Amniotic epithelial cell (primary cell): ENCODE measurements at regions not wholly inside any gene's neighbourhood (a gene's known extent, or its start where the extent isn't known, plus 50 kb on each side); places are given as distances from the start of the nearest gene placed in this dataset.
A peak's percentile ranks its signal among the peaks of the same experiment; 100 is the strongest.
"Not testable (repeated sequence)": the region's sequence is repeated elsewhere in the genome, so short reads cannot be mapped to it uniquely, and the experiment has no call there.

Source experiments
- DNase-seq: peaks from one replicate; pipeline ENCODE4 v3.0.0-alpha.2; 2010; ENCODE audit warnings: low read depth

- DNase-seq = not testable (repeated sequence)
These were observed 97.5 kb downstream of the ZNF664 start for GRCh38 chr12:124070394-124071074.

DNA sequence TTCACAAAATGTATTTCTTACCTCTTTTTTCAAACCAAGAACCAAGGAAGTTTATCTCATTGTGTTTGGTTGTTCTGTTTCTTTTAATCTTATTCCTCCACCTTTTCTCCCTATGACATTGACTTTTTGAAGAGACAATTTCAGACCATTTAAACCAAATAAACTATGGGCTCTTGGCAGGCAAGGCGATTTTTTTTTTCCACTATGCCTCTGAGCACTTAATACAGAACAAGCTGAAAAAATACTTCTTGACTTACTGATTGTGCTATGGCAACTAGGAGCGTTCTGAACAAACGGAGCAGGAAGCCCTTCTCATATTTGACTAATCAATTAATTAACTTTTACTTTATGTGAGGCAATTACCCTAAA is 98.0 kb downstream of the ZNF664 start:
- DNase-seq = no peak

DNA sequence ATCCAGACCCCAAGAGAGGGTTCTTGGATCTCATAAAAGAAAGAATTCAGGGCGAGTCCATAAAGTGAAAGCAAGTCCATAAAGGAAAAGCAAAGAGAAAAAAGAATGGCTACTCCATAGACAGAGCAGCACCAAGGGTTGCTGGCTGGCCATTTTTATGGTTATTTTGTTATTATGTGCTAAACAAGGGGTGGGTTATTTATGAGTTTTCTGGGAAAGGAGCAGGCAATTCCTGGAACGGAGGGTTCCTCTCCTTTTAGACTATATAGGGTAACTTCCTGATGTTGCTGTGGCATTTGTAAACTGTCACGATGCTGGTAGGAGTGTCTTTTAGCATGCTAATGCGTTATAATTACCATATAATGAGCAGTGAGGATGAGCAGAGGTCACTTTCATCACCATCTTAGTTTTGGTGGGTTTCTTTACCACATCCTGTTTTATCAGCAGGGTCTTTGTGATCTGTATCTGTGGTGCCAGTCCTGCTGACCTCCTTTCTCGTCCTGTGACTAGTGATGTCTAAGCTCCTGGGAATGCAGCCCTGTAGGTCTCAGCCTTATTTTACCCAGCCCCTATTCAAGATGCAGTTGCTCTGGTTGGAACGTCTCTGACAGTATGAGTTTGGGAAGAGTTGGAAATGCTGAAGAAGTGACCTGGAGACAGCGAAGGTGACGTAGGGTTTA is 100.5 kb downstream of the ZNF664 start:
- DNase-seq = peak; percentile 21

DNA sequence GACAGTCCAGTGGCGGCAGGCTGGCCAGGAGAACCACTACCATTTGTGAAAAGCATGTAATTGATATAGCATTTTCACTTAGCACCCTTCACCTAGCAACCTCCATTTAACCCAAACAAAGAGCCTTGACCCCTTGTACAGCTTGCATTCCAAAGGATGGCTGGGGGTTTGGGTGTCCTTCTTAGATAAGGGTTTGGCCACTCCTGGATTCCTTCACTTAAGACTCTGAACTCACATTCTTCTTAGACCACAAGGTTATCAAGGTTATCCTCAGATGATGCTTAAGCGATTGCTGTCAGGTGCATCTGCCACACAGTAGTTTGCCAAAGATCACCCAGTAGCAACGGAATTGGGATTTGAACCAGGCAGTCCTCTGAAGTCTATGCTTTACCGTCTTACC is 102.8 kb downstream of the ZNF664 start:
- no peak for DNase-seq

GRCh38 chr12:124077701-124078100 is 104.7 kb downstream of the ZNF664 start:
- no peak for DNase-seq

DNA sequence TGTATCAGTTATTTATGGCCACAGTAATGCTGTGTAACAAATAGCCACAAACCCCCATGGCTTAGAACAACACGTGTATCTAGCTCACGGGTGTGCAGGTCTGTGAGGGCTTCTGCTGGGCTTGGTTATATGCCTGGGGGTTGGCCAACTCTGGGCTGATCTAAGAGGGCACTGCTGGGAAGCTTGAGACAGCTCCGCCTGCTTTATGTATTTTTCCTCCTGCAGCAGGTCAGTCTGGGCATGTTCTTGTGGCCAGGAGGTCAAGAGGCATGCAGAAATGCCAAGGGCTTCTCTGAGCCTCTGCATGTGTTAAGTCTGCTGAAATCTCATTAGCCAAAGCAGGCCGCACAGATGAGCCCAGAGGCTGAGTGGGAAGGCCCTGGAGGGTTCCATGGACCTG is 105.8 kb downstream of the ZNF664 start:
- DNase-seq = no peak

GRCh38 chr12:124080649-124081048 is 107.6 kb downstream of the ZNF664 start:
- DNase-seq = no peak

DNA sequence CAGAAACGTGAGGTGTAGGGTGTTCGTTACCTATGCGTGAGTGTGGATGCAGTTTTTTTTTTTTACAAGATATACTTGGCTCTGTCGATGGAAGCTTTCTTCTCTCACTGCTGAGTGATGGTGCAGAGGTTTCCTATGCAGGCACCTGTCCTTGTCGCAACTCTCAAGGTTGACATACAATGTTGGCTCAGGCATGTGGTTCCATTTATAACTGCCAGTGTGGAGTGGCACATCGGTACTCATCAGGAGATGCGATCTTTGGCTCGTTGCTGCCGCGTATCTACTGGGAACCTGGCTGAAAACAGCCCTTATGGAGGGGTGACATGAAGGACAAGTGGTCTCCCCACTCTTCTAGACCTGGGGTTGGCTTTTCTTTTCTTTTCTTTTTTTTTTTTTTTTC is 109.0 kb downstream of the ZNF664 start:
- DNase-seq = no peak

DNA sequence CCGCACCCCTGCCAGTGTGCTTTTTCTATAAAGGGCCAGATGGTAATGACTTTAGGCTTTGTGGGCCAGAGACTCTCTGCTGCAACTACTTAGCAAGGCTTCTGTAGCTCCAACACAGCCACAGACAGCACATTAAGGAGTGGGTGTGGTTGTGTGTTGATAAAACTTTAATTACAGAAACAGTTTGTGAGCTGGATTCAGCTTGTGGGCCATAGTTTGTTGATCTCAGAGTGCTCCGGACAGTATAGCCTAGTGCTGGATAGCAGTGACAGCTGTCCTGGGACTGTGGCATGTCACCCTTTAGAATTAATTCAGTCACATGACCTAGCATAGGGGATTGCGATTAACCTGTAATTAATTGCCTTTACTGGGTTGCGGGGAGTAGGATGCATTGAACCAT is 109.7 kb downstream of the ZNF664 start:
- DNase-seq = no peak

- DNase-seq = no peak
These were observed 110.7 kb downstream of the ZNF664 start for GRCh38 chr12:124083708-124084107.

- DNase-seq = no peak
These were observed 112.6 kb downstream of the ZNF664 start for GRCh38 chr12:124085419-124086296.

GRCh38 chr12:124086299-124086898 is 113.4 kb downstream of the ZNF664 start:
- no peak for DNase-seq

DNA sequence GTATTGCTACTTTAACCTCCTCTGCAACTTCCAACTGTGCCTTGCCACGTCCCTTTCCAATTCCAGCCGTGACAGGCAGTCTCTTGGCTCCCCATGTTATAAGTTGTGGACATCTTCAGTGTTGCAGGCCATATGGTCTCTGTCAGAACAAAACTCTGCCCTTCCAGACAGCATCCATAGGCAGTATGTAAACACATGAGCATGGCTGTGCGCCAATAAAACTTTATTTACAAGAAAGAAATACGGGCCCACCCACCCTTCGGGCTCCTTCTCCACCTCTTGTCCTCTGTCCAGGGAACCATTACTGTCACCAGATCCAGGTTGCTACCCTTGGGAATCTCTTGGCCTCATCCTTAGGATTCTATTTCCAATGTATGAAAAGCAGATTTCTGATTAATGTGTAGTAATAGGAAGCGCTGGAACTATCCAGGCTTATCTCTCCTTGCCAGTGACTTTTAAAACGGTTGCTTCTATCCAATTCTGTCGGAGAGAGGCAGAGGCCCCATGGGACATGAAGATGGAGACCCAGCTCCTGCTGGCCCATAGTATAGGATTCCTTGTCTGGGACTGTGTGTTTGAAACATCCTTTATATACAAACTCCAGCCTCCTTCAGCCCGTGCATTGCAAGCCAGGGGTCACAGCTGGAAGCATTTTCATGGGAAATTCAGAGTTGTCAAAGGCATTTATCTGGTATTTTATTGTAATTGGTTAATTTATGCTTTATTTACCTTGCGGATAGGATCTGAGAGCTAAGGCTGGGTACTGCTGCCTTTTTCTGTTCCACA is 114.4 kb downstream of the ZNF664 start:
- no peak for DNase-seq

DNA sequence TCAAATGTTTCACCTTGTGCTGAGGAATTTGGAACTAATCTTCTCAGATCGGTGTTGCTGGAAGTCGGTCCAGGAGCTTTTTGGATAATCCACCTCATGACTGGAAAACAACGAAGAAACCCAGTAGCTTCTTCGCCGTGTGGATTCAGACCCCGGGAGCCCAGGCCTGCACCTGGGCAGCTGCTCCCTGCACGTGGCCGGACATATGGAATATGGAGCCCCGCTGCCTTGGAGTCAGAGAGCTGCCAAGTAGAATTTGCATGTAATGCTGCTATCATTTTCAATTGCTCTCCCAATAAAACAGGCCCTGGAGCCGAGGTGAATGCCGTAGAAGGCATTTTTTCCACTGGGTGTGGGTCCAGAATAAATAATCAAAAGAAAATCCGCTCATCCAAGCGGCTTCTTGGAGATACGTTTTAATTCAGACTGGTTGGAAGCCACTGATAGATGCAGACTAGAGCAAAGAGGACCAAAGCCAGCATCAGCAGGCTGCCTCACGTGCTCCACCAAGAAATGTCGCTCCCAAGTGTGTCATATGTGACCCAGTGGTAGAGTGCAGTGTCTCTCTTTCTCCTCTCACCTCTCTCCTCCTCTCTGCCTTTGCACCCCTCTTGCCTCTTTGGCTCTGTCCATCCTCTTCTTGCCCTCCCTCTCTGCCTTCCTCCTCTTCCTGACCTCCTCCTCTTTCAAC is 115.3 kb downstream of the ZNF664 start:
- no peak for DNase-seq

GRCh38 chr12:124089181-124089914 is 116.3 kb downstream of the ZNF664 start:
- DNase-seq = not testable (repeated sequence)

GRCh38 chr12:124091835-124092234 is 118.8 kb downstream of the ZNF664 start:
- no peak for DNase-seq

DNA sequence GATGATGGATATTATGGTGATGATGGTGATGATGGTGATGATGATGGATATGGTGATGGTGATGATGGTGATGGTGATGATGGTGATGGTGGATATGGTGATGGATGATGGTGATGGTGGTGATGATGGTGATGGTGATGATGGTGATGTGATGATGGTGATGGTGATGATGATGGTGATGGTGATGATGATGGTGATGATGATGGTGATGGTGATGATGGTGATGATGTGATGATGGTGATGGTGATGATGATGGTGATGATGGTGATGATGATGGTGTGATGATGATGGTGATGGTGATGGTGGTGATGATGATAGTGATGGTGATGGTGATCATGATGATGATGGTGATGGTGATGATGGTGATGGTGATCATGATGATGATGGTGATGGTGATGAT is 119.5 kb downstream of the ZNF664 start:
- not testable (repeated sequence) for DNase-seq

GRCh38 chr12:124093297-124093696 is 120.3 kb downstream of the ZNF664 start:
- DNase-seq = no peak

GRCh38 chr12:124094188-124094587 is 121.2 kb downstream of the ZNF664 start:
- no peak for DNase-seq

GRCh38 chr12:124094733-124095132 is 121.7 kb downstream of the ZNF664 start:
- no peak for DNase-seq
